ENCODE measurements at regions not wholly inside any gene's neighbourhood (a gene's known extent, or its start where the extent isn't known, plus 50 kb on each side); places are given as distances from the start of the nearest gene placed in this dataset.
A peak's percentile ranks its signal among the peaks of the same experiment; 100 is the strongest.

- TF ChIP-seq PRDM10 (CRISPR knock-in tag; IDR thresholded peaks at IDR 0.05; ENCODE audit: low read depth) = no peak
- no peak for TF ChIP-seq EZH2 (conservative IDR thresholded peaks at IDR 0.05; ENCODE audit: low read depth, low read length)
- TF ChIP-seq ZNF546 (CRISPR knock-in tag; conservative IDR thresholded peaks at IDR 0.05) = no peak
- no peak for TF ChIP-seq DNMT1 (CRISPR knock-in tag; IDR thresholded peaks at IDR 0.05)
- no peak for TF ChIP-seq PBX2 (CRISPR knock-in tag; IDR thresholded peaks at IDR 0.05)
Observed at GRCh38 chr19:32040236-32040635, 305.2 kb upstream of the ZNF507 start (continued).

GRCh38 chr19:32041681-32042292 is 303.6 kb upstream of the ZNF507 start:
- Histone ChIP-seq H3K27ac (ENCODE audit: extremely low read length, insufficient read depth, low read length) (no peak overlapping the region), H3K4me1 (ENCODE audit: insufficient read depth, low read length) (no peaks in the 10 kb centered on the region), H3K9ac (ENCODE audit: insufficient read depth, low read depth, low read length) (no peak overlapping the region), H3K36me3 (replicated peaks in 1 of 2; ENCODE audit: control insufficient read depth in 1 of 2, insufficient read depth in 2 of 2, low read length in 2 of 2) (no peaks in the 10 kb centered on the region), H3K4me3 (replicated peaks in 1 of 3; ENCODE audit: insufficient read depth in 1 of 3, low read depth in 2 of 3, low read length in 3 of 3) (no peak overlapping the region), H3K4me2 (ENCODE audit: low read depth, low read length) (peak overlapping the region; percentile 38), H3K27me3 (ENCODE audit: control insufficient read depth in 1 of 2, insufficient read depth in 2 of 2, low read length in 2 of 2) (no peaks in the 10 kb centered on the region; a peak in 1 of 5 replicates), H3K9me3 (ENCODE audit: low read length) (no peaks in the 10 kb centered on the region), H4K20me1 (ENCODE audit: insufficient read depth, low read length) (no peaks in the 10 kb centered on the region), H3K79me2 (ENCODE audit: insufficient read depth, low read length) (no peaks in the 10 kb centered on the region), H2AFZ (ENCODE audit: low read length) (no peak overlapping the region)
- CTCF ChIA-PET (ENCODE audit: low intra/inter-chr PET ratio, low total read pairs) = no interaction called here
- peak; percentile 30 for FAIRE-seq
- intact Hi-C loops (cut with micrococcal nuclease; ENCODE audit: unreplicated experiment) (no loop called here), in situ Hi-C loops (cut with HindIII; ENCODE audit: extremely low pct_ligation_motif_present, low pct_unique_long_range_greater_than_20kb) (loop anchor here (10.0 kb wide), 1 partner anchor 1367 kb away; no protein-coding TSS in a partner anchor)
- POLR2A ChIA-PET = no interaction called here
- 15% methylated on average over 23 of the region's 23 CpGs for WGBS (ENCODE audit: low lambda C conversion rate)
- no peak for ATAC-seq
- no TSS peak for BruUV-seq (replicated peaks)
- DNase-seq (ENCODE audit: low spot score) = peak; percentile 16
- TF ChIP-seq STAG1 (CRISPR knock-in tag; IDR thresholded peaks at IDR 0.05) (peak; percentile 75), CTCF (CRISPR knock-in tag; IDR thresholded peaks at IDR 0.05) (peak; percentile 76), ZFP62 (CRISPR knock-in tag; IDR thresholded peaks at IDR 0.05) (no peak), ATF7 (IDR thresholded peaks at IDR 0.05) (no peak), ATF7 (CRISPR knock-in tag; IDR thresholded peaks at IDR 0.05) (no peak), ZNF326 (CRISPR knock-in tag; IDR thresholded peaks at IDR 0.05; ENCODE audit: borderline replicate concordance) (no peak), NFKB2 (CRISPR knock-in tag; IDR thresholded peaks at IDR 0.05; ENCODE audit: borderline replicate concordance) (no peak), IKZF5 (CRISPR knock-in tag; IDR thresholded peaks at IDR 0.05) (no peak), IRX3 (CRISPR knock-in tag; IDR thresholded peaks at IDR 0.05; ENCODE audit: borderline replicate concordance, low read depth) (no peak), SP5 (CRISPR knock-in tag; IDR thresholded peaks at IDR 0.05; ENCODE audit: borderline replicate concordance, low read depth) (no peak), SMAD3 (CRISPR knock-in tag; IDR thresholded peaks at IDR 0.05) (no peak), ZNF839 (CRISPR knock-in tag; IDR thresholded peaks at IDR 0.05; ENCODE audit: borderline replicate concordance) (no peak)

All from HepG2 (cell line).